OCI-LY1 (cell line): ENCODE measurements at regions not wholly inside any gene's neighbourhood (a gene's known extent, or its start where the extent isn't known, plus 50 kb on each side); places are given as distances from the start of the nearest gene placed in this dataset.

ENCODE experiments used
- EZH2 ChIP-seq: fragments of 200-600 bp; sonication (generic), shearing (Covaris generic); IDR thresholded peaks from 2 replicates; pipeline ENCODE4 v1.8.0; 2017; ENCODE audit warnings: borderline replicate concordance, mixed run types, mild to moderate bottlenecking, antibody characterized with exemption, low read length, moderate library complexity, mixed read lengths
- TF ChIP-seq, protein P1 (sequence below): fragments of 200-600 bp; sonication (generic), shearing (Covaris generic); IDR thresholded peaks from 2 replicates; pipeline ENCODE4 v1.5.1; 2017; ENCODE audit warnings: mild to moderate bottlenecking, antibody characterized with exemption, low read length, moderate library complexity, mixed read lengths

DNA sequence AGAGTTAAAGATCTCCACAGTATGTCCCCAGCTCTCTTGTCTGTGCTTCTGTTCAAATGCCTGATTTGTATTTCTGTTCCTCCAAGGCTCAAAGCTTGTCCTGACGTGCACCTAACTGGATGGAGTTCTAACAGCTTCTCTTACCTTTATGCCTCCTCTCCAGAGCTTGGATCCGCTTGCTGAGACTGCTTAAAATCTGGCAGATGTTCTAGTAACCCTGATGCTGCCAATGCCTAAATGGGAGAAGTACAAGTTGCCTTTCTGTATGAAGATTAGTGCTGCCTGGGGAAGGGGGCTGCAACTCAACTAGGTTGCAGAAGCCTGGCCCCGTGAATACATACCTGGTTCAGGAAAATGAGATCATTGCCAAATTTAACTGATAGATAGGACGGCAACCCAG, 354.5 kb upstream of the KCNMB2 start:
- TF ChIP-seq, protein P1, sequence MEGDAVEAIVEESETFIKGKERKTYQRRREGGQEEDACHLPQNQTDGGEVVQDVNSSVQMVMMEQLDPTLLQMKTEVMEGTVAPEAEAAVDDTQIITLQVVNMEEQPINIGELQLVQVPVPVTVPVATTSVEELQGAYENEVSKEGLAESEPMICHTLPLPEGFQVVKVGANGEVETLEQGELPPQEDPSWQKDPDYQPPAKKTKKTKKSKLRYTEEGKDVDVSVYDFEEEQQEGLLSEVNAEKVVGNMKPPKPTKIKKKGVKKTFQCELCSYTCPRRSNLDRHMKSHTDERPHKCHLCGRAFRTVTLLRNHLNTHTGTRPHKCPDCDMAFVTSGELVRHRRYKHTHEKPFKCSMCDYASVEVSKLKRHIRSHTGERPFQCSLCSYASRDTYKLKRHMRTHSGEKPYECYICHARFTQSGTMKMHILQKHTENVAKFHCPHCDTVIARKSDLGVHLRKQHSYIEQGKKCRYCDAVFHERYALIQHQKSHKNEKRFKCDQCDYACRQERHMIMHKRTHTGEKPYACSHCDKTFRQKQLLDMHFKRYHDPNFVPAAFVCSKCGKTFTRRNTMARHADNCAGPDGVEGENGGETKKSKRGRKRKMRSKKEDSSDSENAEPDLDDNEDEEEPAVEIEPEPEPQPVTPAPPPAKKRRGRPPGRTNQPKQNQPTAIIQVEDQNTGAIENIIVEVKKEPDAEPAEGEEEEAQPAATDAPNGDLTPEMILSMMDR, result no peak
- TF ChIP-seq EZH2, result no peak
